SIG-M5 treated with dmso at 0.1 percent for 504 hours (cell line): ENCODE measurements at regions not wholly inside any gene's neighbourhood (a gene's known extent, or its start where the extent isn't known, plus 50 kb on each side); places are given as distances from the start of the nearest gene placed in this dataset.

Experiments used
- DNase-seq: peaks from one replicate; lab custom pipeline; 2025; ENCODE audit not compliant: unreplicated experiment; lab: John Stamatoyannopoulos, UW

DNA sequence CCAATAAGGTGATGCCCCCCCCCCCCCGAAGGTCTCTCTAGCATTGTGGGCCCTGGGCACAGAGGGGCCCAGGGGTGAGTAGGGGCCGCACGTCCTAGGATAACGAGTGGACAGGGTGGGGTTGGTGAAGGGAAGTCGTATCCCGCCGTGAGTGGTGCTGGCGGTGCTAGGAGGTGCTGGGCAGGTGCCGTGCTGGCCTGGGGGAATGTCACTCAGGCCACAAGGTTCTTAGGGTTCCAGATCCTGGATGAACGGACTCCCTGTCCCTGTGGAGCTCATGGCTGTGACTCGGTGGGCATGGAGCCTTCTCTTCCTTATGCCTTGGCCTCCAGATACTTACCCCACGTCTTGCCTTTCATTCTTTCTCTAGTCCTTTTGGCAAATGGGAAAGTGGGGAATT is 157.4 kb upstream of the SOX1 start:
- DNase-seq, result no peak

DNA sequence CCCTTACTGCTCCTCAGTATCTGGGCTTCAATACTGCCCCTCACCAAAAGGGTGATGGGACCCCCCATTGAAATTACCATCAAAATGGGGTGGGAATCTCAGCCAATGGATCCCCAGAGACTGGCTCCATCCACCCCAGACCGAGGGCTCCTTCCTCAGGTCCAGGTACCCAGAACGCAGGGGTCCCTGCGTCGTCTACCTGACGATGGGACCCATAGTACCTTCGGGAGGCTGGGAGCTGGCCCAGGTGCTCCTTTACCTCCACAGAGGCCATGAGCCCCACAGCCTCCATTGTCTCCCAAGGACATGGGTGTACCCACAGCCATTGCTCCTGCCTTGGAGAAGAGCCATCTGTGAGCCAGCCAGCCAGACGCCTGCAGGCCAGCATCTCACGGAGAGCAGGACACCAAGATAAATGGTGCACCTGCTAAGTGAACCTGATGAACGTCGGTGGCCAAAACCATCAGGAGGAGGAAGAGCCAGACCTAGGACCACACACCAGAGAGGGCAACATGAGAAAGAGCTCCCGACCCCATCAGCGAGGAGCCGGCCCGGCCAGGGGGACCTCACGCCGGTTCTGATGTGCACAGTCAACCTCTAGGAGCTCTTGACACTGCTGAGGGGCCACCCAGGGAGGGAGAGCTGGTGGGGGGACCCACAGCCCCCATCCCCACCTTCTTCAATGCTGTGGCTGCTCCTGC is 156.8 kb upstream of the SOX1 start:
- DNase-seq, result no peak

DNA sequence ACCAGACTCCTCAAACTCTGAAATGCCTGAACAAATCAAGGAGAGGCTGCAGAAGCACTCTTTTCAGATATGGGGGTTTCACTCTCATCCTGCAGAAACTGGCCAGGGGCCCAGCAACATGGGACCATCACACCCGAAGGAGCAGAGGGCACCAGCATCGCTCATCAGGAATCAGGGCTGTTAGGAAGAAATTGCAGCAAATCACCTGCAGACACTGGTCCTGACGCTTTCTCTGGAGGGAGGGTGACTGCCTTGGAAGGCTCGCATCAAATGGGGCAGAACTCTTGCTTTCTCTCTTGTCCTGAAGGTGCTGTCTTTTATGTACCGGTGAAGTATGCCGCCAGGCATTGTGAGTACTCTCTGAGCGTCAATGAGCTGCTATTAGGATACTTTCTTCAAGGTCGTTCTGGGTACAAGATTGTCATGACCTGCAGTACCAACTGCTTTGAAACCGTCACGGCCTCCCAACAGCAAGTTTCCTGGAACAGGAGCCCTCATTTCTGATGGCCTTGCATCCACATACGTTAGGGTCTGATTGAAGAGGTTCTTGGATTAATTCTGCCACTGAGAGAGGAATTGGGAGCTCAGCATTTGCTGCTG is 155.7 kb upstream of the SOX1 start:
- no peak for DNase-seq

DNA sequence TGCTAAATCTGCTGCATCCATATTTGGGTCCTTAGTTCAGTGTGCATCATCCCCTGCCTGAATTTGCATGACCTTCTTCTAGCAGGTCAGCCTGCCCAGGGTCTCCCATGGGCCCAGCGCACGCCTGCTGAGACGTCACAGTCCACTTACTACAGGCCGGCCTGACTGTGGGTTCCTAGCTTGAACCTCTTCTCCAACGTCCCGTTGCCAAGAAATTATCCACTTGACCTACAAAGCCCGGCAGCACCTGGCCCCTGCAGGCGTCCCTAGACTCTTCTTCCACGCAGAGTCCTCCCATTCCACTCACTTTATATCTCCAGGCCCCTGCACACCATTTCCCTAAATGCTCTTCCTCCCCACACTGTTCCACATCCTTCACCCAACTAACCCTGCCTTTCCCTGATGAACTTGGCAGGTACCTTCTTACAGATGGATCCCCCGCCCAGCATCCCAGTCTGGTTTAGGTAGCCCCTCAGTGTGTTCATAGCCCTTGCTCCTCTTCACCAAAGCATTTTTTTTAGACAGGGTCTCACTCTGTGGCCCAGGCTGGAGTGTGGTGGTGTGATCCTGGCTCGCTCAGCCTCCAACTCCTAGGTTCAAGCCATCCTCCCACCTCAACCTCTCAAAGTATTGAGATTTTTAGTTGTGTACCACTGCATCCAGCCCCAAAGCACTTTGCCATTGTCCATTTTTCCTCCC is 155.0 kb upstream of the SOX1 start:
- no peak for DNase-seq

DNA sequence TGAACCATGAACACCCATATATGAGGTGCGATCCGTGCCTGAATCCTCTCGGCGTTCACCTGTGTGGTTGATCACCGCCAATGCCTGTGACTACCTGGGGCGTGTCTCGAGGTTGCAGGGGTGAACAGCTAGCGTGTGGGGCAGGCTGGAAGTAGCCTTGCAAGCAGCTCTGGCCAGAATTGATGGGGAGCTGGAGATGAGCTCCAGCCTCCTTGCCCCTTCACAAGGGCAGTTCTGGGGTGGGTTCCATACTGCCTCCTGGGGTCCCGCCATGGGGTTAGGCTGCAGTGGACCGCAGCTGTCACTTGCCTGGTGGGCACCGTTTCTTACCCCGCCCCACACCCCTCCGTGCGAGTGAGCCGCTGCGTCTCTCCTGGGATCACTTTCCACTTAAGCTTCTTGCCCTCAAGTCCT is 154.5 kb upstream of the SOX1 start:
- DNase-seq, result no peak

DNA sequence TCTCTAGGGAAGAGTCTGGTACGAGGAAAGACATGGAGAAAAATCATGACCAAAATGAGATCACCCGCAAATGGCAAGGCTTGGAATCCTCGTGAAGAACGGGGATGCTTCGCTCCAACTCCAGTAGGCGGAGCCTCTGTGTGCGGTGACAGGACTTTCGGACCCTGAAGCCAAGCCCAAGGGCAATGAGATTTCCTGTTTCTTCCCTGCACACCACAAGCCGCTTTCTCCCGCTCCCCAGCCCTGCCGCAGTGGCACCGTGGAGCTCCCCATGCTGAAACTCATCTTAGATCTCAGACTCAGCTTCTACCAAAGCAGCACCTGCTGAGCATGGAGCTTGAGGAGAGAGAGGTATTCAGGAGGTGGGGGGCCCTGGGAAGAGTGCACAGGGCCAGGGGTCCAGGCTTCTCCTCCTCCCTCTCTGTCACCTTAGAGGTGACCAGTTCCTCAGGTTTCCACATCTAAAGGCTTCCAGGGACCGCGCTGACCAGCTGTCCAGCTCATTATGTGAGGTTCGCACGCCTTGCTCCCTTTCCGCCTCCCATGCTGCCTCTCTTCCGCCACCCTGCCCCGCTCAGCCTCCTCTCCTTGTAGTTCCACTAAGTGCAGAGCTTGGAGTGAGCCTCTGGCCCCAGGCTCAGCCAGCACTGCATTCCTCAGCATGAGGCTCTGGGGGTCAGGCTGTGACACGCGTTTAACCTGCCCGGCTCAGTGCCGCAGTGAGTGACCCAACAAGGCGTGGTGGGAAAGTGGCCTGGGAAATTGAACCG is 153.8 kb upstream of the SOX1 start:
- DNase-seq, result no peak

DNA sequence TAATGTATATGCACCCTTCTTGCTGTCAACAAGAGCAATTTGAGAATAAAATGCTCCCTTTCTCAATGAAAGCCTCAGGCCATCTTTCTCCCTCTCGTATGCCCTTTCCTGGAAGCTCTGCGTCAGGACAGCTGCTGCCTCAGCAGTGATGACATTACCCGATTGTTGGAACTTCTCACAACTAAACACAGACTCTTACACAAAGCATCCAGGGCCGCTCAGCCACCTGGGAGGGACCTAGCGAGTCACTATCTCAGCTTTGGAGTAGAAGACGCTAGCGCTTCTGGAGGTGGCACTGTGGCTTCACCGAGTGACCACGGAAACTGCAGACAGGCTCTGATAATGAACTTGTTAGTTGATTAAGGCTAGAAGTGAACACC is 153.2 kb upstream of the SOX1 start:
- no peak for DNase-seq

DNA sequence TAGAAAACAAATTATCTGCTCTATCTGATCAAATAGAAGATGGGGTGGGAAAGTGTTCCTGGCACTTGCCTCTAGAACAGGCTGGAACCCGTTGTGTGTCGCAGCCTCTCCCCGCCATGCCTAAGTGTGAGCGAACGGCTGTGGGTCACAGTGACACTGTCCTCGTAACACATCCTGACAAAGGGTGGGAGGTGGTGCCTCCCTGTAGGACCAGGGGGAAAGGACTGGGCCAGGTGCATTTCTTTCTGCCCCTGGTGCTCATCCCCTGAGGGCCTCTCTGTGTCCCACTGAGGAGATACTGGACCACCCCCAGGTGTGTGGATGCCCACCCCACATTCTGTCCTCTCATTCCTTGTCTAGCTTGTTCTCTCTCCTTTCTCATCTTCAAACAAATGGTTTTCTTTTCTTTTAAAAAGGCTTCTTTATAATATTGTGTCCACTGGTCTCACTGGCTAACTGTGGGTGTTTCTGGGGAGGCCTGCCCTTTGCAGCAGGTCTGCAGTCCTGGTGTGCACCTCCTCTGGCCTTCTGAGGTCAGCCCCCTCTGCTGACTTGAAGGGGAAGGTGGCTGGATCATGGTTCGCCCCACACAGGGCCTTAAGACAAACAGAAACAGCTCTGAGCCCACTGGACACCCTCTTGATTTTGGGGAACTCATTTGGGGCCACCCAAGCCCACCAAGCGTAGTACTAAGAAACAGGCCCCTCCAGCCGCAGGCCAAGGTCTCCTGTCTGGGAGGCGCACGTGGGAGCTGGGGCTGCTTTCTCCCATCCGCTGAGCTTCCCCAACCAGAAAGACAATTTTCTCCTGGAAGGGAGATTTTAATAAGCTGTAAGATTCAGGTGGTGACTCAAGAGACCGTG is 152.5 kb upstream of the SOX1 start:
- no peak for DNase-seq

DNA sequence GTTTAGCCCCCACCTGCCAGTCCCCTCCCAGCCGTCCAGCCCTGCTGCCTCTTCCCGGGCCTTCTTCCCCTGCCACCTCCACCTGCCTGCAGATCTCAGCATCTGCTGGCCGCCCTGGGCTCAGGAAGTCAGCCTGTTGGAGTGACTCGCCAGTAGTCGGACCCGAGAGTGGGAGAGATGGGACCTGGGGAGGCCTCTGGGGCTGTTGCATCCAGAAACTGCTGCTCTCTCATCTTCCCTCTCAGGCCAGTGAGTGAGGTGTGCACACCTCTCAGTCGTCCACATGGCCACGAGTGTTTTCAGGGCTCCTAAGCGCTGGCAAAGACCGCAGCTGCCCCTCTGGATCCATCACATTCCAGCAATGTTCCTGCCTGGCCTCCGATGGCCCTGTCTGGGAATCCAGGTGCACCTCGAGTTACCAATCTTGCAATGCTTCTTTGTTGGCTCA is 151.8 kb upstream of the SOX1 start:
- DNase-seq, result no peak

DNA sequence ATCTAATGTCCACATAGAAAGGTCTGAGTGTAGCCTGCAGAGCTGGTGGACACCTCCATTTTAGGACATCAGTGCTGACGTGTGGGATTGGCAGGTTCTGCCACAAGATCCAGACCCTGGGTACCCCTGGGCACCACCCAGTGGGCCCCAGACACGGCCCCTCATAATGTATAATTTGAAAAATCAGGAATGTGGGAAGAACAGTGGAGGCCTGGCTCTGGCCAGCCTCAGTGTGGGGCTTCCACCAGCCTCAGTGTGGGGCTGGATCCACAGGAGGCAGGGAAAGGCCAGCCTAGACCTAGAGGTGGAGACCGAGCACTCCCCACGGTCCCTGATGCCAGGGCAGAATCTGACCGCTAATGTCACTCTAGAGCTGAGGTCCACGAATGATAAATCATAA is 150.7 kb upstream of the SOX1 start:
- DNase-seq, result no peak

DNA sequence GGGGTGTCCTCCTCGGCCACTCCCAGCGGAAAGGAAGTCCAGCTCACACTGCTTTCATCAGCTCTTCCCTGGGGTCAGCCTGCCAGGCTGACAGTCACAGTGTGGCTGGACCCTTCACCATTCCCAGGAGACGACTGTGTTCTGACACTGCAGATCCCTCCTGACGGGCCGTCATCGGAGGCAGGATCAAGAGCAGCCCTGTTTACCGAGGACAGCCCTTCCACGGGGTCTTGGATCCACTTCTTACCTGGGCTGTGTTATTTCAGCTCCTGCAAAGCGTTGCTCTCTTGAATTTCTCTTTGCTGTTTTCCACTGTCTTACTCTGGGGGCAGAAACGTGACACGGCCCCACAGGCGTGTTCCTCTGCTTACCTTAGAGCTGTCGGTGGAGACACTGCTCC is 149.9 kb upstream of the SOX1 start:
- no peak for DNase-seq

DNA sequence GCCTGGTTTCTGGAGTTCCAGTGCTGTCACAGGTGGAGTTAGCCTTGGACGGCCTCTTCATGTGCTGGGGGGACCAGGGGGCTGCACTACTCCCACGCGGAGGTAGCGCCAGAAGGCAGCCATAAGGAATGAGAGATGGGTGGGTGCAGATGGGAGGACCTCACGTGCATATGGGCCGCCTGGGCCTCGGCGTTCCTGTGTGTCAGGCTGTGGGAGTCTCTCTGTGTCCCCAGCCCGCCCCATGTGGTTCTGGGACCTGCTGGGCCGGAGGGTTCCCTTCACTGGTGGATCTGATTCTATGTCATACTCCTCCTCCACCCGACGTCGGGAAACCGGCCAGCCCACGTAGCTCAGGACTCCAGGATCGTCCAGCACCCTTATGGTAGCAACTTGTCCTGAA is 149.0 kb upstream of the SOX1 start:
- DNase-seq, result no peak

DNA sequence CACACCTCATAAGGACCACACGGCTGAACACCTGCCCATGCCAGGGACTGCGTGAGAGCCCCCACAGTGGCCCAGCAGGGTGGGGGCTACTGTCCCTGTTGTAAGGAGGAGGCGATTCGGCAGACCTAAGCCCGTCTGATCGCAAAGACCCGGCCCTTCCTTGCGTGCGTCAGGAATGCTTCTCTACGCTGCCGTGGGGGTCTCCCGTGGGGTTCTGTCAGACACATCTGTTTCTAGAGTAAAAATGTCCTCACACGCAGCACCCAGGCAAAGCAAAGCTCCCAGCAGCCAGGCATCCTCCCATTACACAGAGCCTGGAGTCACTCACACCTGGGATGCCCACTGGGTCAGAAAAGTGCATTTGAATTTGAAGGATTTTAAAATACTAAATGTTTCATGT is 147.7 kb upstream of the SOX1 start:
- DNase-seq, result no peak

DNA sequence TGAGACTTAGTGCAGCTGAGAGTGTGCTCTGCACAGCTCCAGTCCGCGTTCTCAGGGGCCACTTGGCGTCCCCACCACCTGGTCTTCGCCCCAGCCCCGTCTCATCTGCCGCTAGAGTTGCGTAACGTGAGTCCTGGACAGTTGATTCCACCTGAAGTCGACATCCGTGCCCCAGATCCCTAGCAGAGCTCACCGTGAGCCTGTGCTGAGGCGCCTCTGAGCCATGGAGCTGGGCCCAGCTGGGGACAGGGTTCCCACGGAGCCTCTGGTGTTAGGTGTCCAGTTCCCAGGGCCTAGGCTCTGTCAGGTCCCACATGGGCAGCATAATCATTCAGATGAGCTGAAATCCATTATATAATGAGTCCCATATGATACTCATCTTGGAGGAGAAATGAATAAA is 147.1 kb upstream of the SOX1 start:
- DNase-seq, result no peak

DNA sequence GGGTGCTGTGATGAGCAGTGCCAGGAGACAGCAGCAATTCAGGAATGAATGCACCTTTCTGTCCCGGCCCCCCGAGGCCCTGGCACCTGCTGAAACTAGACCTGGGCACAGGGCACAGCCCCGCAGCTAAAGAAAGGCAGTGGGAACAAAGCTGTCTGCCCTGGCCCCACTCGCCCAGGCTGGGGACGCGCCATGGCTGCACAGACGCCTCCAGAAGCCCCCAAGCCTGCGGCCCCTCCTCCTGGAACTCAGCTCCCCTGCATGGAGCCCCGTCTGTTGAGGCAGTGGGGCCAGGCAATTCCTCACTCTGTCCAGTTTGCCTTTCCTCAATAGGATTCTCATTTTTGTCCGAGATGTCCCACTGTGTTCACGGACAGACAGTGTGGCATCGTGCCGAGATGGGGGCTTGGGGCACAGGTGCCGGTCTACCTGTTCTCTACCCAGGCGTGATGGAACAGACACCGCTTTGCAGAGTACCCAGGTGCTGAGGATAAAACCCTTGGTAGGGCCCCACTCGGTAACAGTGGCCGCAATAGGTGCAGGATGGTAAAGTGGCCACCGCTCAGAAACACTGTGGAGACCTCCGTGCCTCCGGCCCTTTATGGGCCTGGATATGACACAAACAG is 146.5 kb upstream of the SOX1 start:
- no peak for DNase-seq

DNA sequence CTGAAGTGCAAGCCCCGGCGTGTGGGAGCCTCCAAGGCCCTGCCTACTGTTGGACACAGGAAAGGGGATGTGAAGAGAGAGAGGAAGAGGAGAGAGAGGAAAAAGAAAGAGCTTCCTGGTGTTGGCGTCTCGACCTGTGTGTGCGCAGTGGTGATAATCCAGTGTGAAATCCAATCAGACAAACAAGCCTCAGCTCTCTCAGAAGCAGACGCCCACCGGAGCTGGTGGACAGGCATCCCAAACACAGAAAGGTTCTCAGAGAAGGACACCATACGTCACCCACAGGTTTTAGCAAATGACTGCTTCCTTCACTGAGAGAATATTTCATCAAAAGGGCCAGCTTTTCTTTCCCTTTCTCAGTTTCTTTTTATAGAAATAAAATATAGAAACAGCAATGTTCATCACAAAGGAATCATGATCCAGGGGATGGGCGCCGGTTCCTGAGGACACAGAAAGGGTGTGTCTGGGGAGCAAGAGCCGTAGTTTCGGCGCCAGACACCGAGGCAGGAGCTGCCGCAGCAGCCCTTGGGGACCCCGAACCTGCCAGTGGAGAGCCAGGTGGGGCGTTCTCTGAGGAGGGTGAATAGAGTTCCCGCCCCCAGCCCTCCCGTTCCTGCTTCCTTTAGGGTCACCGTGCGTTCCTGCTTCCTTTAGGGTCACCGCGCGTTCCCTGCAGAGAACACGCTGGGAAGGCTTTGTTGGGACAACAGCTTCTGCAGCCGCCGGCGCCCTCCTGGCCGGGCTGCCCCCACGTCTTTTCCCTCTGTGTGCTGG is 145.8 kb upstream of the SOX1 start:
- DNase-seq, result no peak

DNA sequence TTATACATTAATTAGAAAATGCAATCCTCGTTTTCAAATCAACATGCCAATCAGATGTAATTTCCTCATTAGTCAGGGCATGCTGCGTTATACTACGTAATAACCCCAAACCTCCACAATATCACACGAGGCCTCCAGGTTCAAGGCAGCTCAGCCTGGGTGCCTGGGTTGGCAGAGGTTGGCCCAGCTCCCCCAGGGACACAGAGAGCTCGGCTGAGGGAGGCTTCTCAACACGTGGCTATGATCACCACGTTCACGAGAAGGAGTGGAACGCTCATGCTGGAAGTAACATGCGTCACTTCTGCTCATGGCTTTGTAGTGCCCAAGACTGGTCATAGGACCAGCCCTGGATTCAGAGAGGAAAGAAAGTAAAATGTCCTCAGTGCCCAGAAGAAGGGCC is 144.9 kb upstream of the SOX1 start:
- DNase-seq, result no peak

DNA sequence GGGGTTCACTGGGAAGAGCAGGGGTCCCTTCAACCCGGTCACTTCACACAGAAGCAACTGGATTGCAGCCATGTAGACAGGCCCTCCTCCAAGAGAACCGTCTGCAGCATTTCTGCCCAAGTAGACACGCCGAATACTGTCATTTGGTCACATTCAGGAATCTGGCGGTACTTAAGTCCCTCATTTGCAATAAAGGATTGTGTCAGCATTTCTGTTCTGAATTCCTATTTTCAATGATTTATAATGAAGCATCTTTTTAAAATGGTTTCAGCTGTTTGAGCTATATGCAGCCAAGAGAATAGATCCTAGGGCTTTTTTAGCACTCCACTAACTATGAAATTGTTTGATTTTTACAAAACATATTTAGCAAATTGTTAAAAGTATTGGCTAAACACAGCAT is 143.5 kb upstream of the SOX1 start:
- DNase-seq, result no peak

DNA sequence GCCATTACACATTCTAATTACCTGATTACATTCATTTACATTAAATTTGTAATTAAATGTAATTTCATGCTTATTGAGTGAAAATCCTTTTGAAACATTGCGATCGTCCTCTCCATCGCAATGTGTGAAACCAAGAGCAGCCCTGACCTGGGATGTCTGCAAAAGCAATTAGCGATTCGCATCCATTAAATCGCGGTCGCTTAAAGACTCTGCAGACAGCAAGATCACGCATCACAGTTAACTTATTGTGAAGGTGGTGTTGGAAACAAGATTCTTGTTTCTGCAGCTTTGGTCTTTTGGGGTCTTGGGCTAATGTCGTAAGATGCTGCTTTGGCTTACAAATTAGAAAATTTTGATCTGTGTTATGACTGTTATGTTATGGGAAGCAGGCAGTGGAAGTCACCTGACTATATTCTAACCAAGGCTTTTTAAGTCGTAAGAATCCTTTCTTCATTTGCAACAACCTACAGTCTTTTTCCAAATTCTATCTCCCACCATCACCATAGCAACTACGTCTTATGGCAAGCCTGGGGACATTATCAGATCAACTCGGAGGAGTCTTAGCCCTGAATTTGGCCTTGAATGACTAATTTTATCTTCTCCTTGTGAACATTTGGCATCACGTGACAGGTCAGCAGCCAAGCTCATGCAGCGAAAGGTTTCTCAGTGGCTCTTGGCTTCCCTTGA is 142.8 kb upstream of the SOX1 start:
- DNase-seq, result no peak
